Limb (tissue), 2 donors: ENCODE measurements at regions not wholly inside any gene's neighbourhood (a gene's known extent, or its start where the extent isn't known, plus 50 kb on each side); places are given as distances from the start of the nearest gene placed in this dataset.
"Not testable (repeated sequence)": the region's sequence is repeated elsewhere in the genome, so short reads cannot be mapped to it uniquely, and the experiment has no call there.

ENCODE experiments used
- DNase-seq, 2 donors: peaks; one replicate each; pipeline ENCODE4 v3.0.0-alpha.2; 2016; ENCODE audit errors: extremely low spot score in 2 of 2

DNA sequence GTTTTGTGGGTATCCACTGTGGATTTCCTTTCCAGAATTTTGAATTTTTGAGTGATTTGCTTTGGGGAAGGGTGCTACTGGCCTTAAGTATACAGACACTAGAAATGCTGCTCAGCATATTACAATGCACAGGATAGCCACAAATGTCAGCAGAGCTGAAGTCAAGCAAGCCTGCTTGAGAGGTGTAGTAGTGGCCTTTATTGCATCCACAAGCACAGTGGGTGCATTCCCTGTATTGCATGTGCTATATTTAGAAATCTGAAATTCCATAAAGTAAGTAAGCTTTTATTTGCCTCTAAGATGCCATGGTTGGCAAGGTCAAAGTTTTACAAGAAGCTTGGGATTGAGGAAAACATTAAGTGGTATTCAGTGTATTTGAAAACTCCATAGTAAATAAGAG is 79.5 kb upstream of the ZNF91 start:
- DNase-seq, result no peak

DNA sequence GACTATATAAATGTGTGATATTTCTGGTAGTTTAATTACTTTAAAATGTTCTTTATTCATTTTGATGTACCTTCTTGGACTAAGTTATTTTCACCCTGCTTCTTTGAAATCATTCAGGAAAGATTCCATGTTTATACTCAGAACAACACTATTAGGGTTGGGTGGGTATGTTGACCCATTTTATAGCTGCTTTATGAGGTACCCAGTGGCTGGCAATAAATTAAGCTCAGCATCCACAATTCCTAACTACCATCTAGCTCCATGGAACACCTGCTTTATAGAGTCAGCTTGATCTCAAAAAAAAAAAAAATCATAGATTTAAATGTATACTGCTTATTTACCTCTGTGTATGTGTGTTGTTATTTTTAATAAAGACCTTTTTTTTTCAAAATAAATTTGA is 78.9 kb upstream of the ZNF91 start:
- DNase-seq, result no peak

DNA sequence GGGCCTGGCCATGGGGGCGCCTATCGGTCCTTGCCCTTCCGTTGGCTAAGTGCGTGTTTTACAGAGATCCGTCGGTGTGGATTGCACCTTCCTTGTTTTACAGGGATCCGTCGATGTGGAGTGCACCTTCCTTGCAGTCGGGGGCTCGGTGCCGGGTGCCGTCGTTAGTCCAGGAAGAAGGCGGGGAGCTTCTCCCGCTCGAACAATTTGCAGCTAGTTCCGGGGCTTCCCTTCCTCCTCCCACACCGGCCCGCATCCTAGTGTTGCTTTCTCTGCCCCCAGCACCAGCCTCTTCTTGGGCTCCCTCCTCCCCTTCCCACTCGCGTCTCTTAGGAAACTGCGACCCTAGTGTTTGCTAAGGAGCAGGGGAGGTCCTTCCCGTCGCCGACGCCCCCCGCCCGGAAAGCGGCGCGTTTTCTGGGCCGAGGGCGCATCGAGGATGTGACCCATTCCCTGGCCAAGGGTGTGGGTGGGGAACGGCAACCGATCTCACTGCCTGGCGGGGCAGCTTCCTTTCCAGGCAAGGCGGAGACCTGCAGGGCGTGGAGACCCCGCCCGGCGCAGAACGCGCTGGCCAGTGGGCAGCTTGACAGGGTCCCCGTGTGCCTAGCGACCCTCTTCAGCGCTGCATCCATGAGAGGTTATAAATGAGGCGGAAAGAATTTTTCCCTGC is 75.7 kb upstream of the ZNF91 start:
- peak in 1 of 2 donors; percentile 29 for DNase-seq

DNA sequence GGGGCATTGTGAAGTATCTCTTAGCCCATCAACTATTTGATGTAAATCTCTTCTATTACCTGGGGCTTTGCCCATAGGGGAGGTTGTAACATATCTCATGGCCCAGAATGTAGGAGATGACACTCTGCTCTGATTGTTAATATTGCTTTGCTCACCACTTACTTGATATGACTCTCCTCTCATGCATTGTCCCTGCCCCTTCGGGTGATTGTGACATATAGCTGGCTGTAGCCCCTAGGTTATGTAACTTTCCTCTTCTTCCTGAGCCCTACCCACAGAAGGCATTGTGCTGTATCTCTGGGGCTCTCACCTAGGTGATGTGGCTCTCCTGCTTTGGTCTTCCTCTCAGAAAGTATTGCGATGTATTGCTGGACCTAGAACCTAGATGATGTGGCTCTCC is 69.1 kb upstream of the ZNF91 start:
- not testable (repeated sequence) for DNase-seq

DNA sequence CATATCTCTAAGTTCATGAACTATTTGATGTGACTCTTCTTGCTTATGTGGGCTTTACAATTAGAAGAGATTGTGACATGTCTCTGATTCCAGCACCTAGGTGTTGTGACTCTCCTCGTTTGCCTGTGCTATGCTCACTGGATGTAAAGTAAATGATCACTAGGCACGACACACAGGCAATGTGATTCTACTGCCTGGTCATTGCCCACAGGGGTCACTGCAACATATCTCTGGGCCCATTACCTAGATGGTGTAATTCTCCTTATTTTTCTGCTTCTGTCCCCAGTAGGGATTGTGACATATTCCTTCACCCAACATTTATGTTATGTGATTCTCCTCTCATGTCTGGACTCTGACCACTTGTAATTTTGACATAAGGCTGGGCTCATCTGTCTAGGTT is 65.8 kb upstream of the ZNF91 start:
- DNase-seq, result no peak

DNA sequence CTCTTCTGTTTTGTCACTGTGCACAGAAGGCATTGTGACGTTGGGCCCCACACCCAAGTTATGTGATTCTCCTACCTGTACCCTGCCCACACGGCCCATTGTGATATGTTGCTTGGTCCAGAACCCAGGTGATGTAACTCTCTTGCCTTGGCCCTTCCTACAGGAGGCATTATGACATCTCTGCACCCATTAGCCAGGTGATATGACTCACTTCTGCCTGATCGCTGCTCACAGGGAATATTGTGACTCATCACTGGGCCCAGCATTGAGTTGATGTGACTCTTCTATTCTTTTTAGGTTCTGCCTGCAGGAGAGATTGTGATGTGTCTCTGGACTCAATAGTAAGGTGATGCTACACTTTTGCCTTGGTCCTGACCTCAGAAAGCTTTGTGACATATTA is 65.4 kb upstream of the ZNF91 start:
- no peak for DNase-seq
